DMS79 treated with DMSO at 0.1 percent for 48 hours (cell line): ENCODE measurements at regions not wholly inside any gene's neighbourhood (a gene's known extent, or its start where the extent isn't known, plus 50 kb on each side); places are given as distances from the start of the nearest gene placed in this dataset.
"Not testable (repeated sequence)": the region's sequence is repeated elsewhere in the genome, so short reads cannot be mapped to it uniquely, and the experiment has no call there.

Source experiments
- DNase-seq: peaks from one replicate; lab custom pipeline; 2025; lab: John Stamatoyannopoulos, UW

GRCh38 chr15:95175914-95176658 is 944.7 kb downstream of the MCTP2 start:
- no peak for DNase-seq

GRCh38 chr15:95176794-95177577 is 945.6 kb downstream of the MCTP2 start:
- no peak for DNase-seq

- DNase-seq, result no peak
These were observed 949.2 kb downstream of the MCTP2 start for GRCh38 chr15:95180530-95180929.

GRCh38 chr15:95182091-95182490 is 950.7 kb downstream of the MCTP2 start:
- no peak for DNase-seq

GRCh38 chr15:95192923-95193322 is 961.6 kb downstream of the MCTP2 start:
- no peak for DNase-seq

GRCh38 chr15:95194746-95195145 is 963.4 kb downstream of the MCTP2 start:
- no peak for DNase-seq

GRCh38 chr15:95196176-95196915 is 965.0 kb downstream of the MCTP2 start:
- no peak for DNase-seq

GRCh38 chr15:95202569-95203349 is 971.4 kb downstream of the MCTP2 start:
- DNase-seq, result no peak

- DNase-seq, result no peak
These were observed 973.7 kb downstream of the MCTP2 start for GRCh38 chr15:95205077-95205476.

GRCh38 chr15:95205830-95206229 is 974.5 kb downstream of the MCTP2 start:
- DNase-seq, result not testable (repeated sequence)

- DNase-seq, result no peak
These were observed 976.7 kb downstream of the MCTP2 start for GRCh38 chr15:95208071-95208470.

- DNase-seq, result no peak
These were observed 977.6 kb downstream of the MCTP2 start for GRCh38 chr15:95208988-95209387.

GRCh38 chr15:95210436-95210981 is 979.1 kb downstream of the MCTP2 start:
- DNase-seq, result no peak

GRCh38 chr15:95215017-95215416 is 983.7 kb downstream of the MCTP2 start:
- DNase-seq, result no peak

- DNase-seq, result no peak
These were observed 995.5 kb downstream of the MCTP2 start for GRCh38 chr15:95226835-95227234.

GRCh38 chr15:95227235-95227634 is 995.9 kb downstream of the MCTP2 start:
- no peak for DNase-seq

- DNase-seq, result no peak
These were observed 997.6 kb downstream of the MCTP2 start for GRCh38 chr15:95228856-95229555.

GRCh38 chr15:95235033-95235432 is 1003.7 kb downstream of the MCTP2 start:
- DNase-seq, result no peak

GRCh38 chr15:95247071-95247984 is 1016.0 kb downstream of the MCTP2 start:
- DNase-seq, result no peak

- DNase-seq, result no peak
These were observed 1018.2 kb downstream of the MCTP2 start for GRCh38 chr15:95249524-95249923.
